ENCODE measurements at regions not wholly inside any gene's neighbourhood (a gene's known extent, or its start where the extent isn't known, plus 50 kb on each side); places are given as distances from the start of the nearest gene placed in this dataset.
"Not testable (repeated sequence)": the region's sequence is repeated elsewhere in the genome, so short reads cannot be mapped to it uniquely, and the experiment has no call there.

DNA sequence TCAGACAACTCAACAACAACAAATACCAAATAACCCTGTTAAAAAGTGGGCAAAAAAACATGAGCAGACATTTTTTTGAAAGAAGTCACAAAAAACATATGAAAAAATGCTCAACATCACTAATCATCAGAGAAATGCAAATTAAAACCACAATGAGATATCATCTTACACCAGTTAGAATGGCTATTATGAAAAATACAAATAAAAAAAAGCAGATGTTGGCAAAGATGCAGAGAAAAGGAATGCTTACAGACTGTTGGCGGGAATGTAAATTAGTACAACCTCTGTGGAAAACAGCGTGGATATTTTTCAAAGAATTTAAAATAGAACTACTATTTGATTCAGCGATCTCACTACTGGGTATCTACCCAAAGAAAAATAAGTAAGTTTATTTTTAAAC is 114.0 kb downstream of the SLC38A4 start:
- DNase-seq (ENCODE audit: extremely low read depth, low read depth, low spot score), result no peak

DNA sequence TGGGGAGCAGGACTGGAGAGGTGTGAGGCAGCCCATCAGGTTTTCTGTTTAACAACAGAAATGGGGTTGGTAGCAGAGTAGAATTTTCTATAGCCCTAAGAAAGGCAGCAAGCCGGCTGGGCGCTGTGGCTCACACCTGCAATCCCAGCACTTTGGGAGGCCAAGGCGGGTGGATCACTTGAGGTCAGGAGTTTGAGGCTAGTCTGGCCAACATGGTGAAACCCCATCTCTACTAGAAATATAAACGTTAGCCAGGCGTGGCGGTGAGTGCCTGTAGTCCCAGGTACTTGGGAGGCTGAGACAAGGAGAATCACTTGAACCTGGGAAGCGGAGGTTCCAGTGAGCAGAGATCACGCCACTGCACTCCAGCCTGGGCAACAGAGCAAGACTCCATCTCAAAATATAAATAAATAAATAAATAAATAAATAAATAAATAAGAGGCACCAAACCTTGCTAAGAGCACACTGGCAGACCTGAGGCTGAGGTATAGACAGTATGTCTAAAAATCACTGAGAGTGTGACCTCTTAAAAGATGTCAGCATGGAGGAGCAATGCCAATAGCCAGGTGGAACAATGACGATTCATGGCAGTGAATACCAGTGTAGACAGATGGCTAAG is 115.6 kb downstream of the SLC38A4 start:
- DNase-seq (ENCODE audit: extremely low read depth, low read depth, low spot score), result no peak

GRCh38 chr12:46702581-46703344 is 123.0 kb downstream of the SLC38A4 start:
- no peak for DNase-seq (ENCODE audit: extremely low read depth, low read depth, low spot score)

DNA sequence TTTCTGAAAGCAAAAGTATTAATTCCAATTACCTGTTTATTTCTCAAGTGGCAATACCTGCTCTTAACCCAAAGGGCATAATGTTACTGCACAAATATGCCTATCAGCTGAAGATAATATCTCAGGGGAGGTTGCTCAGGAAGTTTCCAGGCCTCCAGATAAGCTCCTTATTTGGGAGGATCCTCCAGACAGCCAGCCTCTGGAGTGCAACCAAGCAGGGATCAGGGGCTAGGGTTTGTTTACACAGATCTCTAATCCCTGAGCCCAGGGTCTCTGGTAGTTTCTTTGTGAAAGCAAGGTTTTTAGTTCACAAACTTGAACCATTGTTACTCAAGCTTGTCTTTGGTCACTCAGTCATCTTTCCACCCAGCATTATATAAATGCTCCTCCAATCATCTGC is 124.4 kb downstream of the SLC38A4 start:
- DNase-seq (ENCODE audit: extremely low read depth, low read depth, low spot score), result no peak

DNA sequence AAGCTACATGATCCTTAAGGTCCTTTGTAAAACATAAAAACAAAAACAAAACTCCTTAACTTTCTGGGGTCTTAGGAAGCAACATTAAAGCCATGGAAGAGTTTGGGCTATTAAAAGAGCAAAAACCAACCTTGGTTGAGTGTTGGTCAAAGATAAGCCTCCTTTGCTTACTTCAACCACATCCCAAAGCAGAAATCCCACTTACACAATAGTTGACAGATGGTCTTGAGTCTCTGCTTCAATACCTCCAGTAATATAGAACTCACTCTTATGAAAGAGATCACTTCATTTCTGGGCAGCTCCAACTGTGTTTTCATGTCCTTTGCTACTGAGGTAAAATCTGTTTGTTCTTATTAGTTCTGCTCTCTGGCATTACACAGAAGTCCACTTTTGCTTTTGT is 125.8 kb downstream of the SLC38A4 start:
- DNase-seq (ENCODE audit: extremely low read depth, low read depth, low spot score), result no peak

DNA sequence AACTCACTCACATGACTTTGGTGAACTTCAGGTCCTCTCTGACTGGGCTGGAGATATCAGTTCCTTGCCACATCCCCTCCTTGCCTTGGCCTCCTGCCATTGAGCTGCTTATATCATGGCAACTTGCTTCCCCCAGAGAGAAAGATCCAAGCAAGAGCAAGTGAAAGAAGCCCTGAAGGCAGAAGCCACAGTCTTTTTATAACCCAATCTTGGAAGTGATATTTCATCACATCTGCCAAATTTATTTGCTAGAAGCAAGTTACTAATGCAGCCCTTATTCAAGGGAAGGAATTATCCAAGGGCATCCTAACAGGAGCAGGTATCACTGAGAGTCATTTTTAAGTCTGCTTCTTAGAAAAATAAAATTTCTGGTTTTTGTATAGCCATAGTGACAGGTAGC is 127.8 kb downstream of the SLC38A4 start:
- no peak for DNase-seq (ENCODE audit: extremely low read depth, low read depth, low spot score)

- no peak for DNase-seq (ENCODE audit: extremely low read depth, low read depth, low spot score)
Observed at GRCh38 chr12:46693518-46693917, 132.3 kb downstream of the SLC38A4 start.

GRCh38 chr12:46693034-46693433 is 132.8 kb downstream of the SLC38A4 start:
- no peak for DNase-seq (ENCODE audit: extremely low read depth, low read depth, low spot score)

GRCh38 chr12:46692606-46693005 is 133.2 kb downstream of the SLC38A4 start:
- DNase-seq (ENCODE audit: extremely low read depth, low read depth, low spot score), result no peak

- DNase-seq (ENCODE audit: extremely low read depth, low read depth, low spot score), result no peak
Observed at GRCh38 chr12:46686267-46686942, 139.4 kb downstream of the SLC38A4 start.

DNA sequence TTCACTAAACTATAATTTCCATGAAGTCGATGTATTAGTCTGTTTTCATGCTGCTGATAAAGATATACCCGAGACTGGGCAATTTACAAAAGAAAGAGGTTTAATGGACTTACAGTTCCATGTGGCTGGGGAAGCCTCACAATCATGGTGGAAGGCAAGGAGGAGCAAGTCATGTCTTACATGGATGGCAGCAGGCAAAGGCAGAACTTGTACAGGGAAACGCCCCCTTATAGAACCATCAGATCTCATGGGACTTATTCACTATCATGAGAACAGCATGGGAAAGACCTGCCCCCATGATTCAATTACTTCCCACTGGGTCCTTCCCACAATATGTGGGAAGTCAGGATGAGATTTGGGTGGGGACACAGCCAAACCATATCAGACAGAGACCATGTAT is 141.6 kb downstream of the SLC38A4 start:
- not testable (repeated sequence) for DNase-seq (ENCODE audit: extremely low read depth, low read depth, low spot score)

- no peak for DNase-seq (ENCODE audit: extremely low read depth, low read depth, low spot score)
Observed at GRCh38 chr12:46682148-46682547, 143.6 kb downstream of the SLC38A4 start.

- no peak for DNase-seq (ENCODE audit: extremely low read depth, low read depth, low spot score)
Observed at GRCh38 chr12:46680506-46680905, 145.3 kb downstream of the SLC38A4 start.

DNA sequence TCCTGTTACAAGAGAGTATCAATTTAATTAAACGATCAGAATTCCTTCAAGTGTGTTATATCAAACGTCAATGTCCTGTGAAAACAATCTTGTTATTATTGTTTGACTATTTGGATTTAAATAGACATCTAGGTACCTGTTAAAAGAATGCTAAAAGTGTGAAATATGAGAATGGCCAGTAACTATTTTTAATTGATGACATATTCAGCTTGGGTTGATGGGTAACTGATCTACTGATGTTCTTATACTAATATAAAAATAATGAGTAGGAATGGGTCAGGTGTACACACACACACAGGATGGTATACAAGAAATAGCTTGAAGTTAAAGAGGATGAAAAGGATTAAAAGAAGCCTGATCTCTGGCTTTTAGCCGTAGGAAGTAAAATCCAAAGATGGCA is 146.0 kb downstream of the SLC38A4 start:
- no peak for DNase-seq (ENCODE audit: extremely low read depth, low read depth, low spot score)

DNA sequence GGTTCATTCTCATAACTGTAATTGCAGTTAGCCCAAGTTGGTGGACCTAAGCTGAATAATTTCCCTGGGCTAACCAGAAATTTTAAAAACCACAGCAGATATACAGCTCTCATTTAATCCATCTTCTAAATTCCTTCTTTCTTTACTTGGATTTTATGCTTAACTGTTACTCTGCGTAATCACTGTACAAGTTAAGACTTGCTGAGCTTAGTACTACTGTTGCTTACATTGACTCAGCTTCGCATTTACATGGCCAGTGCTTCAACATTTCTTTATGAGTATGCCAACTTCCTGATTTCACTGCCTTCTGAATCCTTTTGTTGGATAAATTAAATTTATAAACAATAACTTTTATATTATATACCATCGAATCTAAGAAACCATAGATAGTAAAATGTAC is 147.4 kb downstream of the SLC38A4 start:
- DNase-seq (ENCODE audit: extremely low read depth, low read depth, low spot score), result no peak

DNA sequence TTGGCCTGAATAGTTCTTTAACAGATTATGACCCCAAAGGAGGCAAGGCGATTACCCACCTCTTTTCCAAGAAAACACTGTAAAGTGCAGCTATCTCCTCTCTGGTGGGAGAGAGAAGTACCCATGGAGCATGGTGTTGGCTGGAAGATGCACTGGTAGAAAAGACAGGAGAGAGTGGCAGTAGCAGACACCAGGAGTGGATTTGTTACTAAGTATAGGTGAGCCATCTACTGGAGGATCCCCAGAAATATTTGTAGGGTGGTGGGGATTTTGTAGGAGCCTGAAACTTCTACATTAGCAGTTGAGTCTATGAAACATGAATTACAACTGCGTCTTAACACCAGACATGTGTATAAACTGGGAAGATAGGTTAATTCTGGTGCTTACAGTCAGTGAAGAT is 148.0 kb downstream of the SLC38A4 start:
- DNase-seq (ENCODE audit: extremely low read depth, low read depth, low spot score), result no peak

GRCh38 chr12:46676797-46677520 is 148.8 kb downstream of the SLC38A4 start:
- no peak for DNase-seq (ENCODE audit: extremely low read depth, low read depth, low spot score)

DNA sequence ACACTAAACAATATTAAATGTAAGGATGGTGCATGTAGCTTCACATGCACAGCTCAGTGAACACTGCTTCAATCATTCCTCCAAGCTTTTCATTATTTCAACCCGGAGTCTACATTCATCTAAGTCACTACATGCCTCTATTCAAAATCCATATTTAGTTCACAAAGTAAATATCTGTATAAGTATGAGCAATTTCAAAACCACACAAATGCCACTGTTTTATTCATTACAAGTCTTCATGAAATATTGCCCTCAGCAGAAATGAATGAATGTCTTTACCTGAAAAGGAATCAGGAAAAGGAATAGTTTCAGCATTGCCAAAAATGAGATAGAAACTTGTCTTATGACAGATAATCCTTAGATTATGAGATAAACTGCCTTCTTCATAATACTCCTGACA is 149.4 kb downstream of the SLC38A4 start:
- DNase-seq (ENCODE audit: extremely low read depth, low read depth, low spot score), result no peak

GRCh38 chr12:46675736-46676135 is 150.1 kb downstream of the SLC38A4 start:
- DNase-seq (ENCODE audit: extremely low read depth, low read depth, low spot score), result no peak

DNA sequence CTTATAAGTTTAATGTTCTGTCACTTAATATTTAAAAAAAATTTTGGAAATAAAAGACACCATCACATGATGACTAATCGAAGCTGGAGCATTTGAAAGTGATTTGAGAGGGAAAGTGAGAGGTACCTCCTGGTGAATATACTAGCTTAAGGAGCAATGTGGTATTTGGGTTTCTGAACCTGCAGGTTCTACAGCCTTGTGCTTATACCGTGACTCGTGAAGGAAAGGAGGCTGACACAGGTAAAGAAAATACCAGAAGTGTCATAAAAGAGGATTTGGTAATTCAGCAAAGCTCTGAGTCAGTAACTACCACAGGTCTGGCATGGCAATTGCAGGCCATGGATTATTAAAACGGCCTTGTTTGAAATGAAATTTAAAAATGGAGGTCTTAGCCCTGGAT is 151.0 kb downstream of the SLC38A4 start:
- no peak for DNase-seq (ENCODE audit: extremely low read depth, low read depth, low spot score)

- no peak for DNase-seq (ENCODE audit: extremely low read depth, low read depth, low spot score)
Observed at GRCh38 chr12:46674129-46674528, 151.7 kb downstream of the SLC38A4 start.

All from glomerular endothelial cell (primary cell).